ENCODE measurements at regions not wholly inside any gene's neighbourhood (a gene's known extent, or its start where the extent isn't known, plus 50 kb on each side); places are given as distances from the start of the nearest gene placed in this dataset.

- DNase-seq (ENCODE audit: low read depth in 2 of 2): no peak
Measured at GRCh38 chr12:127642208-127642607, 624.8 kb upstream of the TMEM132C start.

GRCh38 chr12:127648321-127648720 is 618.6 kb upstream of the TMEM132C start:
- DNase-seq (ENCODE audit: low read depth in 2 of 2): no peak

GRCh38 chr12:127649961-127650360 is 617.0 kb upstream of the TMEM132C start:
- DNase-seq (ENCODE audit: low read depth in 2 of 2): no peak

GRCh38 chr12:127650626-127651025 is 616.3 kb upstream of the TMEM132C start:
- DNase-seq (ENCODE audit: low read depth in 2 of 2): no peak

GRCh38 chr12:127652281-127652680 is 614.7 kb upstream of the TMEM132C start:
- no peak for DNase-seq (ENCODE audit: low read depth in 2 of 2)

GRCh38 chr12:127654383-127654985 is 612.5 kb upstream of the TMEM132C start:
- DNase-seq (ENCODE audit: low read depth in 2 of 2): no peak

GRCh38 chr12:127655691-127656090 is 611.3 kb upstream of the TMEM132C start:
- no peak for DNase-seq (ENCODE audit: low read depth in 2 of 2)

GRCh38 chr12:127656266-127656665 is 610.7 kb upstream of the TMEM132C start:
- DNase-seq (ENCODE audit: low read depth in 2 of 2): no peak

- DNase-seq (ENCODE audit: low read depth in 2 of 2): no peak
Measured at GRCh38 chr12:127657036-127657435, 609.9 kb upstream of the TMEM132C start.

- no peak for DNase-seq (ENCODE audit: low read depth in 2 of 2)
Measured at GRCh38 chr12:127660961-127661360, 606.0 kb upstream of the TMEM132C start.

- DNase-seq (ENCODE audit: low read depth in 2 of 2): no peak
Measured at GRCh38 chr12:127663716-127664115, 603.3 kb upstream of the TMEM132C start.

- DNase-seq (ENCODE audit: low read depth in 2 of 2): no peak
Measured at GRCh38 chr12:127664901-127665300, 602.1 kb upstream of the TMEM132C start.

GRCh38 chr12:127667131-127667685 is 599.8 kb upstream of the TMEM132C start:
- no peak for DNase-seq (ENCODE audit: low read depth in 2 of 2)

- no peak for DNase-seq (ENCODE audit: low read depth in 2 of 2)
Measured at GRCh38 chr12:127670294-127670693, 596.7 kb upstream of the TMEM132C start.

- DNase-seq (ENCODE audit: low read depth in 2 of 2): no peak
Measured at GRCh38 chr12:127670796-127671195, 596.2 kb upstream of the TMEM132C start.

- DNase-seq (ENCODE audit: low read depth in 2 of 2): no peak
Measured at GRCh38 chr12:127675936-127676335, 591.0 kb upstream of the TMEM132C start.

GRCh38 chr12:127677537-127678131 is 589.3 kb upstream of the TMEM132C start:
- peak; percentile 7 to 44 for DNase-seq (ENCODE audit: low read depth in 2 of 2)

- no peak for DNase-seq (ENCODE audit: low read depth in 2 of 2)
Measured at GRCh38 chr12:127678945-127679344, 588.0 kb upstream of the TMEM132C start.

GRCh38 chr12:127680516-127680915 is 586.5 kb upstream of the TMEM132C start:
- no peak for DNase-seq (ENCODE audit: low read depth in 2 of 2)

GRCh38 chr12:127681151-127681754 is 585.7 kb upstream of the TMEM132C start:
- no peak for DNase-seq (ENCODE audit: low read depth in 2 of 2)

GRCh38 chr12:127685491-127685890 is 581.5 kb upstream of the TMEM132C start:
- DNase-seq (ENCODE audit: low read depth in 2 of 2): no peak

- DNase-seq (ENCODE audit: low read depth in 2 of 2): no peak
Measured at GRCh38 chr12:127685931-127686330, 581.0 kb upstream of the TMEM132C start.

- DNase-seq (ENCODE audit: low read depth in 2 of 2): no peak
Measured at GRCh38 chr12:127687181-127687580, 579.8 kb upstream of the TMEM132C start.
